GM18502 (cell line): ENCODE measurements at regions not wholly inside any gene's neighbourhood (a gene's known extent, or its start where the extent isn't known, plus 50 kb on each side); places are given as distances from the start of the nearest gene placed in this dataset.

ENCODE experiments used
- ATAC-seq: cut with Tn5 transposase; IDR thresholded peaks from one replicate; pipeline ENCODE4 v1.9.1; 2021; ENCODE audit warnings: mild to moderate bottlenecking; ENCODE audit not compliant: unreplicated experiment, poor library complexity

DNA sequence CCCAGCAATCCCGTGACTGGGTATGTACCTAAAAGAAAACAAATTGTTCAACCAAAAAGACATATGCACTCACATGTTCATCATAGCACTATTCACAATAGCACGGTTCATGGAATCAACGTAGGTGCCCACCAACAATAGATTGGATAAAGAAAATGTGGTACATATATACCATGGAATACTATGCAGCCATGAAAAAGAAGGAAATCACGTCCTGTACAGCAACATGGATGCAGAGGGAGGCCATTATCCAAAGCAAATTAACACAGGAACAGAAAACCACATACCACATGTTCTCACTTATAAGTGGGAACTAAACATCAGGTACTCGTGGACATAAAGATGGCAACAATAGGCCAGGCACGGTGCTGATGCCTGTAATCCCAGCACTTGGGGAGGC, 207.9 kb upstream of the TNP1 start:
- ATAC-seq: no peak

DNA sequence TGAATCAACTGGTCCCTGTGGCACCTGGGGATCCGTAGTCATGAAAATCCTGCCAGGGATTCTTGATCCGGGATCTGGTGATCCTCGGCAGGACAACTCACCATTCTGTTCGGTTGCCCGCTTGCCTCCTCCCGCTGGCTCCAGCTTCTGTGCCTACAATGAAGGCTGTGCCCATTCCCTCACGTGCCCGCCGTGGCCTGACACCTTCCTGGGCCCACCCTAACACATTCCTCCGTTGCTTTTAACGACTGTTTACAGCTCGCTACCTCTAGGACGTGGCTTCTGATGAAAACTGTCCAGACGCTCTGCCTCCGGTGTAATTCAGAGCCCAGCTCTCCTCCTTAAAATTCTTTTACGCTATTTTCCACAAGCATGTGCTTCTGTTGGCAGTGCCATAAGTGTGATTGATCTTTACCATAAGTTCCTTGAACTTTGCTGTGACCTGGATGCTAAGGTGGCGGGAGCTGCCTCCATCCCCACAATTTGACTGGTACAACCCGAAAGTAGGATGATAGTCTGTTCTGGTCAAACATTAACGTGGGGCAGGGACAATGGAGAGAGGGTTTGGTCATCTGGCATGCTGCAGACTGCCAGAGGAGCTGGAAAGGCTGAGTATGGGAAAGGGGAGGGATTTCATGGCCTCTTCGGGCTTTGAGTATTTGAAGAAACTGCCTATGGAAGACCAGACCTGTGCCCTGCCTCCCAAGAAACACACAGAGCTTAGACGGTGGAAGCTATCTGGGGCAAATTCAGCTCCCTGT, 206.8 kb upstream of the TNP1 start:
- no peak for ATAC-seq

DNA sequence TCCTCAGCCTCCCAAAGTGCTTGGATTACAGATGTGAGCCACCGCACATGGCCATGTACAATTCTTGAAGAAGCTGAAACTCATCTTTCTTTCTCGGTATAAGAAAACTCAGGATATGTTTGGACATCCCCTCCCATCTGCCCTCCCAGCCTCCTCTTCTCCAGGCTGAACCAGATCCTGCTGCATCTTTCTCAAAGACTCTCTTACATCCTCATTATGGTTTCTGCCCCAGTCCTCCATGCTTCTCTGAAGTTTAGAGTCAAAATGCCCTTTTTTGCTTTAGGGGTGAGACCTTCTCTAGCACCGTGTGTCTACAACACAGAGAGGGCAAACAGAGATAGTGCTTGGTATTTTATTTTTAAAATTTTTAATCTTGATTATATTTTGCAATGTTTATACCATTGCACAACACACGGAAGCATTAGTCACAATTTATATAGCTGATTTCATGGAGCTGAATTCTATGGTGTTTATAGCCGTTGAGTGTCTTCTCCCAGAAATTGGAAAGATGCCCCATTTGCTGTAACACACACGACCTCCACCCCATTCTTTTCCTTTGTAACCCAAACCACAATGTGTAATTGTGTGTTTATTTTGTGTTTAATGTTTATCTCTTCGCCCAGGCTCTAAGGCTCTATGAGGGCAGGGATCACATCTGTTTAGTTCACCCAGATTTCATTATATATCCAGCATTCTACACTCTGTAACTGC, 206.0 kb upstream of the TNP1 start:
- ATAC-seq: no peak

DNA sequence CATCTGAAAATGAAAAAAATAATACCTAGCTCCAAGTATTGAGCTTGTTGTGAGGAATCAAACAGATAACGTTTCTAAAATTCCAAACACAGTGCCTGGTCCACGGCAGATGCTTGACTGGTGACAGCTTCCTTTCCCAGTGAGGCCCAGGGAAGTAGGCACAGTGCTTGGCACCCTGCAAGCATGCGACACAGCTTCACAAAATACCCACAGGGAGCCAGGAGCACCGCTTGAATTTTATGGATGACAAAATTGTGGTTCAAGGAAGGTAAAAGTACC, 205.1 kb upstream of the TNP1 start:
- no peak for ATAC-seq

DNA sequence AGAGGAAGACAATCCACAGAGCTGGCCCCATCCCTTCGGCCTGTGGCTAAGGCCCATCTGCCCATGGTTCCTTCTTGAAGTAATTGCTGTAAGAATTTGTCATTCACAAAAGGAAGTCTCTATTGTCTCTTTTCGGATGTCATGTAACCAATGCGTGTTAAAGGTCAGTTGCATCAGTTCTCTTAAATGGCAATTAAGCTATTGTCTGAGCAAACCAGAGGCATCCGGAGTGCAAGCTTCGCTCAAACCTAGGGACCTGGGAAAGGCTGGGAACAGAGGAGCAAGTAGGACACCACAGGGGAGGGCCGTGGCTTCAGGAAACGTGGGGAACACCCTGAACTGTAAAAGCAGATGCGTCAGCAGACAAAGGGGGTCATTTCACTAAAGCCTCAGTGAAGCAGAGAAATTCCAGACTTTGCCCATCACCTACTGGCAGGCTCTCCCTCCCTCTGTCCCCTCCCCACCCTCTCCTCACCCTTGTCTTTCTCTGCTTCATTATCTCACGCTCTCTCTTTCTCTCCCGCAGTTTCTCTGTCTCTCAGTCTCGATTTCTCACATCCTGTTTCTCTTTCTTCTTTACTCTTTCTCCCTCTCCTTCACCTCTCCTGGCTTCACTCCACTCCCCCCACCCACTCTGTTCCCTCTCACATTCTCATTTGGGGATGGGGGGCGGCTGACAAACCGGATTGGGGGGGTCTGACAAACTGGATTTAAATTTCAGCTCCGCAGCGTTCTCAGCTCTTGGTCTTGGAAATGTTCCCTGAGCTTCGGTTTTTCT, 204.6 kb upstream of the TNP1 start:
- no peak for ATAC-seq

DNA sequence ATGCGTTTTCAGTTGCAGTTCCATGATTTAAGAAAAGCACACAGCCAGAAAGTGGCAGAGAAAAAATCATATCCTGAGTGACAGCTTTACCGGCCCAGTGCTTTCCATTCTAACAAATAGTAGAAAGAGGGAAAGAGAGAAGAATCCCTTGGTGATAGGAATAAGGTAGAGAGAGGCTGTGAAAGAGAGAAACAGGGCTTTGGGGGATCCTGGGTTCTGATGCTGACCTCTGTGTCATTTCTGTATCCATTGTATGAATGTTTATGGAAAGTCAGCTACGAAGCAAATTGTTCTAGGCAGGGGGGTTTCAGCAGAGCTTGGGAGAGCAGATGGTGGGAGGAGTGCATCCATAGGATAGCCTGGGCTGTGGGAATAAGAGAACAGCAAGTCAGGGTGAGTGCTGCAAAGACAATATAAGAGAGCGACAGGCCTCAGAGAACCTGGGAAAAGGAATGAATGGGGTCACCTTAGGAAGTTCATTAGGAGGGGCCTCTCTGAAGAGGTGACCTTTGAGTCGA, 203.4 kb upstream of the TNP1 start:
- ATAC-seq: no peak

DNA sequence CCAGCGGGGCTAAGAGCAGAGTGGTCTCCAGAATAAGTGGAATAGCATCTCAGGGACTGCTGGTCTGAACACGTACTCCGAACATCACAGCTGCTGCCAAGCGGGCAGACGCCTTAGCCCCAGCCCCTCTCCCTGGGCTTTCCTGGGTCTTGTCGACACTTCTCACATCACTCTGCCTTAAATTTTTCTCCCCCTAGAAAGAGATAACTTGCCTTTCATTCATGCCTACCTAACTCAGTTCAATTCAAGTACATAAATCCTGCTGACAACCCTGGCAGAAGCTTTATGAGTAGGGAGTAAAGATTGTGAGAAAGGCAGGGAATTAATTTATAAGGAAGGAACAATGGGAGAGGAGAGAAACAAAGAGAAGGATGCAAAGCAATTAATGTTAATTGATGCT, 202.9 kb upstream of the TNP1 start:
- ATAC-seq: no peak

DNA sequence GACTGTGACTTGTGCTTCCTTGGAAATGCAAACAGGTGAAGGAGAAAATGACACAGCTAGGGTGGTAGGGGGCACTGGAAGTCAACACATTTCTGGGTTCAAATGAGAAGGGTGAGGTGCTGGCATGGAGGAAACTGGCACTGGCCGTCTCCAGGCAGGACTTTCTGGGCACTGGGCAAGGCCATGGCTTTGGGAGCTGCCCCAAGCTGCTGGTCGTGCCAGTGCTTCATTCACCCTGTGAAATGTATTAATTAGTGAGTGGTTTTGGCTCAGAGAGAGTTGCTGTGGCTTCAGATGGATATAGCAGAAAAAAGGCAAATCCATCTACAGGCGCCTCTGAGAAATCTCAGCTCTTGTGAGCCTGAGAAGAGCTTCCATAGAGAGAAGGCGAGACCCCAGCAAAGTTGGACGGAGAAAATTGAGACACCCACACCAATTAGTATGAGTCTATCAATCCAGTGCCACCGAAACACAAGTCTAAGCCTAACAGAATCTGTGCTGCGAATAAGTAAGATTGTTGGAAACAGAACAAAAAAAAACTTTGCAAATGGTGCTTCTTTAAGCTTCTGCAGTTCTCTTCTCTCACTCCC, 202.1 kb upstream of the TNP1 start:
- ATAC-seq: no peak

DNA sequence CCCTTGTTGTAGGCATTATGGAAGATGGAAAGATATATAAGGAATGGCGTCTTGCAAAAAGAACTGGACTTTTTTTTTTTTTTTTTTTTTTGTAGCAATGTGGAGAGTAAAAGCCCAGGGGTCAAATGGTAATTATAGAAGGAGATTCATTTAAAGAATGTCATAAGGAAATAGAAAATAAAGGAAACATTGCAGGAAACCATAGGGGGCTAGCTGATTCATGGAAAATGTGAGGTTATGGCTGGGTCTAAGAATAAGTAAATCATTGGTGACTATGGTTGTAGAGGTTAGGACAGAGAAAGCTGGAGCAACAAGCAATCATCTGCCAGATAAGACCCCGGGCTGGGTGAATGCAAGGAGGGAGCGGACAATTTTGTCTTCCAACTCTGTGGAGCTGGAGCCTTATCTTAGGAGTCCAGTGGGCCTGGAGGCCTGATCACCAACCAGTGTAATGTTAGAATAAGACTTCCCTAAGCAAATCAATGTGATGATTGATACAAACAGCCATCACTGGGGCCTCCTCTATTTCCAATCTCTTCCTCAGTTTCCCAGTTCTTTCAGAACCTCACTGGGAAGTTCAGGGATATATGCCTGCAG, 201.2 kb upstream of the TNP1 start:
- ATAC-seq: no peak

DNA sequence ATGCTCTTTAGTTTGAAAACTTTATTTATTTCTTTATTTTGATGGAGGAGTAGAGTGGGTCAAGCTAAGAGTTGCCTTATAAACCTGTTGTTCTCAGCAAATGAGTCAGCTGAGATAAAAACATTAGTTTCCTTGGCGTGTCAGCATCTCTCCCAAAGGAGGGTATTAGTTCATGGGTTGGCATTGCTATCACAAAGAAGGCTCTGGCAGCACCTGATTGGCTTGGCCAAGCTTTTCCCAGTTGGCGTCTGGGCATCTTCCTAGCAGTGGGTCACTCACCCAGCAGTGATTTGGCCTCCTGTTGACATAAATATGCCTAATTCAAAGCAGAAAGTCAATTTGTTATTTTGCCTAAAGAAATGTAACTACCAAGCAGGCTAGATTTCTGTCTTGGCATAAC, 200.7 kb upstream of the TNP1 start:
- ATAC-seq: no peak

DNA sequence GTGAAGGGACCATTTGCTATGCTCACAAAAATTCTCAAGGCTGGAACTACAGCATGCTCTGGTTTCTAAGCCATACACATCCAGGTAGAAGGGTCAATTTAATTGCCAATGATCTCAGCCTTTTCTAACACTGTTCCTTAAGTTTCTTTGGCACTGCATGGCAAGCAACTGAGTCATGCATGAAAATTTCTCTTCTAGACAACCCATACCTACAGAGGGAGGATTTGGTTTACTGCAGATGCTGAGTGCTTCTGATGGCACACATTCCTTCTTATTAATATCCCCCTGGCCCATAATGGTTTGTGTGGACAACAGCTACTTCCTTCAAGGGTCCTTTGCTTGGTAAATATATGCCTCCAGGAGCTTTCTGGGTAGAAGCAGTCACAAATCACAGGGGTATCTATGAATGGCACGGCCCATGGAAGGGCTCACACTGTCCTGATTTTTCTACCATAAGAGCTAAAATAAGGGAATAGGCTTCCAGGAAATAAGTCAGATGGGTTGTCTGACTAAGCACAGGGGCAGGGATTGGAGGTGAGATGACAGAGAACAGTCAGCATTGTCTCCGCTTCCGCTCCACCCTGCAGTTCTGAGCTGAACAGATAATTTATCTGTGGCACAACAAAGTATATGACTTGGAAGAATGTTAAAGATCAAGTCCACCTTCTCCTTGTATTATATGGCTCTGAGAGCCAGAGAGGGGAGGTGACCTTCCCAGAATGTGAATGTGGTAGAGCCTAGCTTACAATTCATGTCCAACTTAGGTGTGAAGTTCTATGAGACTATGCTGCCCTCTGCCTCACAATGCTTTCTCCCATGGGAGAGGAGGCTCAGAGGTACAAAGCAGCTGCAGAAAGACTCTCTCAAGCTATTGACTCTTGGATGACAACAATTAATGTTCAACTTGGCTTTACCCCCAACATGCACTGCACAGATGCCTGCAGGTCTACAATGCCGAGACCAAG, 199.2 kb upstream of the TNP1 start:
- no peak for ATAC-seq

DNA sequence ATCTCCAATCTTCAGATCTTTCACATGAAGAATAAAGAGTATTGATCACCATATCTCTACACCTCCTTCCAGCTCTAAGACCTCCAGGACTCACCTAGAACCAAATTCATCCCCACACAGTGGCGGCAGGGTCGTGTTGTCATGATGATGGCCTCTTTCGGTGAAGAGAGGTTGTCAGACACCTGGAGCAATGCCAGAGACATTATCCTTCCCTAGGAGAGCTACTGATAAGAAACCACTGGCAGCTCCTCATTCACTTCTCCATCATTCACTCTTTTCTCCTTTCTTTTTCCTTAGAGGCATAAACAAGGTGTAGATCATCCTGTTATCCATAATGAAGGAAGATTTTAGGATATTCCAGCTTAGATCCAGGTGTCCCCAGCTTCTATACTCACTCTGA, 197.9 kb upstream of the TNP1 start:
- ATAC-seq: no peak

DNA sequence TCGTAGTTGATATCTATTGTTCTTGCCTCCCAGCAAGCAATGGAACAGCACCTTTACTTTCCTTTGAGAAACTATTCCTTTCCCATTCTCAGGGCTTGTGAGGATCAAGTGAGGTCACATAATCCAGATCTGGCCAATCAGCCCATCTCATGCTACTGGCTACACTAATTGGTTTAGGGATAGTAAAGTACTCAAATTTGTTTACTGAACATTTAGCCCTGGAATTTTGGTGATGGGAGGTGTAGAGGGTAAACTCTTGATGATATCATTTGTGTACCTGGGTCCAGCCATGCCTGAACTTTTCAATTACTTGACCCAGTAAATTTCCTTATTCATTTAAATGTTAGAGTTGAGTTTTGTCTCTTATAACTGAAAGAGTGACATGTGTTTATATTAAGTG, 195.8 kb upstream of the TNP1 start:
- ATAC-seq: no peak

DNA sequence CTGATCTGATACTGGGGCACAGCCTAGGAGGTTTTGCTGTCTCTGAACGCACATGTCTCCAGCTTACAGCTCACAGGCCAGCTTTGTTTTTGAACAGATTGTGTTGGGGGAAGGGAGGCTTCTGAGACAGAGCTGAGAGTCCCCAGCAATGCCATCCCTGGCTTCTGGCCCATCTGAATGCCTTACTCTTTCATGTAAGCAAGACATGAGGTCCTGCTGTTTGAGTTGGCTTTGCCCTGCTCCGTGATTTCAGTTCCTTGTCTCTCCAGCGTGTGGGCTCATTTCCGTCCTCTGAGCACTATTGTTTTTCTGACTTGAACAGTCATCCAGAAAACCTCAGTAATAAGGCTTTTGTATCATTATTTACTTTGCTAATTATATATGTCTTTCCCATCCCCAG, 194.9 kb upstream of the TNP1 start:
- no peak for ATAC-seq

DNA sequence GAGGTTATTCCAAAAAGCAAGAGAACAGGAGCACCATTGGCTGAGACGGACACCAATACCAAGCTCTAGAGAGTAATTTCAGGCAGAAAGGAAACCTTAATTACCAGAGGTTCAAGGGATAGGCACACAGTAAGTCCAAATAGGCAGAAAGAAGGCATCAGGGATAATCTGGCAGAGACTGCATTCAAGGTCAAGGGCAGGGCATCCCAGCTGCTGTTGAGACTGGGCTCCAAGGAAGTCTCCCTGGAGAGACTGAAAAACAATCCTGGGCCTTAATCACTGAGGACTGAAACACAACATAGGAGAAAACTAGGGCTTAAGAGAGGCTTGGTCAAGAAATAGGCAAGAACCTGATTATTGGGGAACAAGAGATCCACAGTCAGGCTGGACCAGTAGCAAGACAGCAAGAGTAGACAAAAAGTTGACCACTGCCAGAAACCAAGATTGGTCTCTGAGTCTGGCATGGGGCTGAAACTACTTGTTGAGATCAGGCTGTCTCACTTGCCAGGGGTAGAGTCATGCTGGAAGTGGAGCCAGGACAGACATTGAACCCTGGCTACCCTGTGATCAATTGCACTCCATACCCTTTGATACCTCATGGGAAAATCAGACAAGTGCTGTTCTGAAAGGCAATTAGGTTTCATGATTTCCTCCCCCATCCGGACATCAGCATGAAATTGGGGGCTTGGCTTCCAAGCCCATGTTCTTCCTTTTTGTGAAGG, 193.2 kb upstream of the TNP1 start:
- ATAC-seq: no peak

DNA sequence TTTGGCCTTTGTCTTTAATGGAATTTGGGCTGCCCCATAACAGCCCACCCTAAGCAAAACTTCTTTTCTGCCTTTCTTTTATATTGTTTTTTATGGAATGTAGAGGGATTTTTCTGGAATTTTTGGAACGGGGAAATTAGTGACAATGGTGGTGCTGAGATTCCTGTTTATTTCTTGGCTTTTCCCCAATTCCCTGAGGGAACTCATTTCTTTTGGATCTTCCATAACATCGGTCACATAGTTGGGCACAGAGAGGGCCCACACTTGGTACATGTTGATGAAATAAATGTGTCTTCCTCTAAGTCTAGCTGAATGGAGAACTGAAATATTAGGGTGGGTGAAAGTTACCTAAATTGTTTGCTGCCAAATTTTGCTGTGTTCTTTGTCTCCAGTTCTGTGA, 191.6 kb upstream of the TNP1 start:
- no peak for ATAC-seq

DNA sequence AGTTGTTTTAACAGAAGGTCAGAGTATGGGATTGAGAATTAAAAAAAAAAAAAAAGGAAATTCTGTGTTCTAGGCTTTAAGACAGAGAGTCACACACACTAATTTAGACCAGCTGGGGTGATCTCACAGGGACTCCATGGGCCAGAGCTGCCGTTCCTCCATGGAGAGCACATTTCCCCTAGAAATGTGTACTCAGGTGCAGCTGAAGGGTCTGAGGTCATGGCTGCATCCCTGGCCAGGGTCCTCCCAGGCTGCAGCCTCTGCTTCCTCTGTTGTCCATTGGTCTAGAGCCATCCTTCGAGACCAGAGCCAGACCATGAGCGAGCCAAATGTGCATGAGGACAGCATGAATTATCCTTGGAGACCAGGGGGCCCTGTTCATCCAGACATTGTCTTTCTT, 190.1 kb upstream of the TNP1 start:
- no peak for ATAC-seq

DNA sequence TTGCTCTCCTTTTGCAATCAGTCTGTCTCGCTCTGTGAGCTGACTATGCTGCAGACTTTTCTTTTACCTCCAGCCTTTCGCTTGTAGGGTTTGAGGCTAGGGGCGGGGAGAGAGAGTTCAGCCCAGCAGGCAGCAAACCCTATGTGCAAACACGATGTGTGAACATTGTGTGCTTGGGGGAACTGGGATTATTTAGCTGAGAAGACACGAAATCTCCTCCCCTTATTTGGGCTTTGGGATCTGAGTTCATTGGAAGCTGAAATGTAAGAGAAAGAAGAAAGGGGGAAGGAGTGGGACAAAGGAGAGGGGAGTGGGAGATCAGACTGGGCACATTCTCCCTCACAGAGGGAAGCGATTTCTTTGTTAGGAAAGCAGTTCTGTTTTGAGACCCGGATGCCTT, 189.6 kb upstream of the TNP1 start:
- no peak for ATAC-seq

DNA sequence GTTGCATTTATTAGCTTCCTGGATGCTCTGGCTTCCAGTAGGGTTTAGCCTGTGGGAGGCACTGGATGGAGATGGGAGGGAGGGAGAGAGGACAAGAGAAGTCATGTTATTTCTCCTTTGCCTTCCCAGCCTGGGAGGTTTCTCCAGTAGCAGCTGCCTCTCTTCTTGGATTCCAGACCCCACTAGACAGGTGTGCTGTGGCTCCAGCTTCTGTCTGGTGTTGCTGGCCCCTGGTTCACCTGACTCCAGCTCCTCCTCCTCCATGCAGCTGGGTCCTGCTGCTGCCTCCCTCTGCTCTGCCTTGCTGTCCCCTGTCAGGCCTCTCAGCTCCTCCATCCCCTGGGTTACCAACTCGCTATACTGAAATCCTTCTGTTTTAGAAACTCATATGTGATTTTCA, 188.9 kb upstream of the TNP1 start:
- ATAC-seq: no peak
